Tibial nerve (tissue), 4 donors: ENCODE measurements at regions not wholly inside any gene's neighbourhood (a gene's known extent, or its start where the extent isn't known, plus 50 kb on each side); places are given as distances from the start of the nearest gene placed in this dataset.

ENCODE experiments used
- DNase-seq, 2 donors: peaks; one replicate each; pipeline ENCODE4 v3.0.0-alpha.2; 2019; ENCODE audit warnings: low spot score in 2 of 2
- H3K27ac ChIP-seq, 4 donors: fragments of 200-600 bp; sonication (generic) in 3 of 4; one replicate each; pipeline ENCODE4 v1.5.1; 2017 to 2019; ENCODE audit warnings: mild to moderate bottlenecking in 1 of 4
- H3K27me3 ChIP-seq, 2 donors: fragments of 200-600 bp; sonication (generic) in 1 of 2; one replicate each; pipeline versions ENCODE4 v1.5.1 to v1.6.0; 2017 to 2019
- H3K36me3 ChIP-seq, 3 donors: fragments of 200-600 bp; sonication (generic); one replicate each; pipeline ENCODE4 v1.5.1; 2018 to 2019
- H3K4me1 ChIP-seq, 4 donors: fragments of 200-600 bp; sonication (generic) in 3 of 4; one replicate each; pipeline ENCODE4 v1.5.1; 2017 to 2019
- H3K4me3 ChIP-seq, 4 donors: fragments of 200-600 bp; sonication (generic) in 3 of 4; one replicate each; pipeline ENCODE4 v1.5.1; 2017 to 2019; ENCODE audit warnings: mild to moderate bottlenecking in 1 of 4, moderate library complexity in 1 of 4
- H3K9me3 ChIP-seq, 4 donors: fragments of 200-600 bp; sonication (generic) in 3 of 4; one replicate each; pipeline ENCODE4 v1.5.1; 2017 to 2019
- CTCF ChIP-seq, 5 experiments: fragments of 200-600 bp in 3 of 5; fragments of 450-650 bp in 2 of 5; sonication (generic) in 3 of 5; IDR thresholded peaks; one replicate each; pipeline ENCODE4 v1.5.1; 2016 to 2019; ENCODE audit warnings: antibody characterized with exemption in 5 of 5, mild to moderate bottlenecking in 3 of 5, moderate library complexity in 2 of 5
- EP300 ChIP-seq, 2 donors: sonication (generic); formaldehyde crosslinking; IDR thresholded peaks; one replicate each; pipeline ENCODE4 v1.6.1; 2017; ENCODE audit warnings: antibody characterized with exemption in 2 of 2, mild to moderate bottlenecking in 1 of 2
- POLR2A ChIP-seq, 2 donors: fragments of 450-650 bp; IDR thresholded peaks; one replicate each; pipeline ENCODE4 v1.6.1; 2017; ENCODE audit warnings: antibody characterized with exemption in 2 of 2, mild to moderate bottlenecking in 2 of 2, moderate library complexity in 2 of 2
- WGBS, 2 donors: methylation state at CpG; one replicate each; pipeline ENCODE4 v1.1.5; 2018; 5-methylcytosine and 5-hydroxymethylcytosine counted together

GRCh38 chr21:31459457-31459856 lies 115.4 kb upstream of the TIAM1 start:
- DNase-seq: no peak
- H3K36me3 ChIP-seq: no peaks in the 10 kb centered on the region
- no peak overlapping the region for H3K4me3 ChIP-seq
- no peaks in the 10 kb centered on the region for H3K9me3 ChIP-seq
- H3K4me1 ChIP-seq: no peaks in the 10 kb centered on the region
- WGBS, 2 donors: 82 to 93% methylated on average over 3 of the region's 3 CpGs
- TF ChIP-seq POLR2A (IDR thresholded peaks at IDR 0.05) (no peak), CTCF (IDR thresholded peaks at IDR 0.05) (no peak), EP300 (IDR thresholded peaks at IDR 0.05) (no peak)
- no peak overlapping the region for H3K27ac ChIP-seq
- no peaks in the 10 kb centered on the region for H3K27me3 ChIP-seq

- no peak overlapping the region for H3K27ac ChIP-seq
- TF ChIP-seq EP300 (IDR thresholded peaks at IDR 0.05): no peak
- TF ChIP-seq POLR2A (IDR thresholded peaks at IDR 0.05): no peak
- TF ChIP-seq CTCF (IDR thresholded peaks at IDR 0.05): no peak
- 75 to 87% methylated on average over 1 of the region's 1 CpG for WGBS, 2 donors
- H3K4me3 ChIP-seq: no peak overlapping the region
- H3K36me3 ChIP-seq: no peaks in the 10 kb centered on the region
- no peaks in the 10 kb centered on the region for H3K9me3 ChIP-seq
- no peaks in the 10 kb centered on the region for H3K4me1 ChIP-seq
- no peak for DNase-seq
- H3K27me3 ChIP-seq: no peaks in the 10 kb centered on the region
These were observed 113.6 kb upstream of the TIAM1 start for GRCh38 chr21:31457675-31458074.

- WGBS, 2 donors: 73 to 78% methylated on average over 6 of the region's 6 CpGs
- Histone ChIP-seq H3K4me3 (no peak overlapping the region), H3K27me3 (no peaks in the 10 kb centered on the region), H3K9me3 (no peaks in the 10 kb centered on the region), H3K4me1 (no peaks in the 10 kb centered on the region), H3K27ac (no peak overlapping the region), H3K36me3 (no peaks in the 10 kb centered on the region)
- no peak for DNase-seq
- no peak for TF ChIP-seq EP300 (IDR thresholded peaks at IDR 0.05)
- no peak for TF ChIP-seq POLR2A (IDR thresholded peaks at IDR 0.05)
- no peak for TF ChIP-seq CTCF (IDR thresholded peaks at IDR 0.05)
These were observed 112.1 kb upstream of the TIAM1 start for GRCh38 chr21:31456201-31456600.

- DNase-seq: no peak
- 59 to 62% methylated on average over 4 of the region's 4 CpGs for WGBS, 2 donors
- Histone ChIP-seq H3K36me3 (no peaks in the 10 kb centered on the region), H3K9me3 (no peaks in the 10 kb centered on the region), H3K4me1 (no peaks in the 10 kb centered on the region), H3K27me3 (no peaks in the 10 kb centered on the region), H3K4me3 (no peak overlapping the region), H3K27ac (no peak overlapping the region)
- TF ChIP-seq EP300 (IDR thresholded peaks at IDR 0.05) (no peak), POLR2A (IDR thresholded peaks at IDR 0.05) (no peak), CTCF (IDR thresholded peaks at IDR 0.05) (no peak)
These were observed 111.4 kb upstream of the TIAM1 start for GRCh38 chr21:31455506-31455905.

GRCh38 chr21:31450980-31451379 lies 106.9 kb upstream of the TIAM1 start:
- no peaks in the 10 kb centered on the region for H3K4me1 ChIP-seq
- no peak overlapping the region for H3K27ac ChIP-seq
- H3K36me3 ChIP-seq: no peaks in the 10 kb centered on the region
- WGBS, 2 donors: 86 to 92% methylated on average over 9 of the region's 9 CpGs
- no peak overlapping the region for H3K4me3 ChIP-seq
- no peak for DNase-seq
- H3K27me3 ChIP-seq: no peaks in the 10 kb centered on the region
- TF ChIP-seq CTCF (IDR thresholded peaks at IDR 0.05): no peak
- TF ChIP-seq EP300 (IDR thresholded peaks at IDR 0.05): no peak
- TF ChIP-seq POLR2A (IDR thresholded peaks at IDR 0.05): no peak
- no peaks in the 10 kb centered on the region for H3K9me3 ChIP-seq
